ENCODE measurements at regions not wholly inside any gene's neighbourhood (a gene's known extent, or its start where the extent isn't known, plus 50 kb on each side); places are given as distances from the start of the nearest gene placed in this dataset.
"Not testable (repeated sequence)": the region's sequence is repeated elsewhere in the genome, so short reads cannot be mapped to it uniquely, and the experiment has no call there.

- no peak for DNase-seq
These were observed 100.7 kb downstream of the SLC16A1 start for GRCh38 chr1:112855152-112855828.

- not testable (repeated sequence) for DNase-seq
These were observed 101.5 kb downstream of the SLC16A1 start for GRCh38 chr1:112854368-112854984.

GRCh38 chr1:112853915-112854314 is 102.1 kb downstream of the SLC16A1 start:
- not testable (repeated sequence) for DNase-seq

GRCh38 chr1:112852934-112853333 is 103.1 kb downstream of the SLC16A1 start:
- DNase-seq: no peak

- no peak for DNase-seq
These were observed 103.7 kb downstream of the SLC16A1 start for GRCh38 chr1:112852276-112852675.

- DNase-seq: no peak
These were observed 105.8 kb downstream of the SLC16A1 start for GRCh38 chr1:112850034-112850757.

GRCh38 chr1:112849425-112850033 is 106.5 kb downstream of the SLC16A1 start:
- DNase-seq: no peak

- no peak for DNase-seq
These were observed 114.2 kb downstream of the SLC16A1 start for GRCh38 chr1:112841825-112842224.

- no peak for DNase-seq
These were observed 115.1 kb downstream of the SLC16A1 start for GRCh38 chr1:112840631-112841624.

- DNase-seq: no peak
These were observed 119.4 kb downstream of the SLC16A1 start for GRCh38 chr1:112836642-112837041.

GRCh38 chr1:112833806-112834205 is 118.7 kb upstream of the PPM1J start:
- DNase-seq: no peak

GRCh38 chr1:112832259-112832658 is 117.1 kb upstream of the PPM1J start:
- not testable (repeated sequence) for DNase-seq

- DNase-seq: not testable (repeated sequence)
These were observed 114.6 kb upstream of the PPM1J start for GRCh38 chr1:112829691-112830090.

GRCh38 chr1:112828716-112829115 is 113.6 kb upstream of the PPM1J start:
- DNase-seq: no peak

GRCh38 chr1:112827391-112827790 is 112.3 kb upstream of the PPM1J start:
- DNase-seq: not testable (repeated sequence)

- no peak for DNase-seq
These were observed 111.2 kb upstream of the PPM1J start for GRCh38 chr1:112826217-112826944.

GRCh38 chr1:112825563-112826216 is 110.6 kb upstream of the PPM1J start:
- not testable (repeated sequence) for DNase-seq

- not testable (repeated sequence) for DNase-seq
These were observed 109.9 kb upstream of the PPM1J start for GRCh38 chr1:112825075-112825474.

GRCh38 chr1:112821307-112822063 is 106.4 kb upstream of the PPM1J start:
- not testable (repeated sequence) for DNase-seq
